CD4-positive, alpha-beta T cell (primary cell): ENCODE measurements at regions not wholly inside any gene's neighbourhood (a gene's known extent, or its start where the extent isn't known, plus 50 kb on each side); places are given as distances from the start of the nearest gene placed in this dataset.

Experiments used
- ATAC-seq: fragments of 200-7000 bp; cut with Tn5 transposase; one replicate; pipeline ENCODE4 v1.10.0; 2022; ENCODE audit warnings: mild to moderate bottlenecking; ENCODE audit not compliant: poor library complexity
- CTCF ChIA-PET: fragments of 350-600 bp; sonication (Branson Sonifier 250); formaldehyde crosslinking; loops from one replicate; lab custom pipeline; 2021; ENCODE audit warnings: antibody characterized with exemption, inconsistent platforms; lab: Charles Lee
- POLR2A ChIA-PET: fragments of 350-600 bp; sonication (Branson Sonifier 250); formaldehyde crosslinking; loops from one replicate; lab custom pipeline; 2021; ENCODE audit warnings: antibody characterized with exemption, inconsistent platforms; lab: Charles Lee
- DNase-seq, 14 experiments: peaks; one replicate each; pipeline ENCODE4 v3.0.0-alpha.2; 2013 to 2020; ENCODE audit warnings: mixed read lengths in 2 of 14
- H3K27ac ChIP-seq, 2 donors: one replicate each; pipeline versions ENCODE4 v1.5.1 to v1.7.0; 2013; ENCODE audit warnings: low read length in 2 of 2, low read depth in 1 of 2, mild to moderate bottlenecking in 1 of 2
- H3K27me3 ChIP-seq, 2 experiments: 1 replicate in 1 of 2; 2 replicates in 1 of 2; pipeline versions ENCODE4 v1.6.1 to v1.7.0; 2013; ENCODE audit warnings: low read length in 2 of 2, control low read depth in 1 of 2, mild to moderate bottlenecking in 1 of 2, moderate library complexity in 1 of 2; ENCODE audit not compliant: insufficient read depth in 2 of 2, control insufficient read depth in 1 of 2
- H3K36me3 ChIP-seq: one replicate; pipeline ENCODE4 v1.6.1; 2013; ENCODE audit warnings: low read length, control low read depth; ENCODE audit not compliant: insufficient read depth
- H3K4me1 ChIP-seq: one replicate; pipeline ENCODE4 v1.6.1; 2013; ENCODE audit warnings: low read length, control low read depth; ENCODE audit not compliant: insufficient read depth
- H3K4me3 ChIP-seq: one replicate; pipeline ENCODE4 v1.5.1; 2013; ENCODE audit warnings: mild to moderate bottlenecking, low read length, moderate library complexity
- H3K9me3 ChIP-seq, 2 experiments: 1 replicate in 1 of 2; 2 replicates in 1 of 2; pipeline versions ENCODE4 v1.6.1 to v1.7.0; 2013; ENCODE audit warnings: low read length in 2 of 2, mild to moderate bottlenecking in 2 of 2, control low read depth in 1 of 2, moderate library complexity in 1 of 2; ENCODE audit not compliant: control insufficient read depth in 1 of 2, insufficient read depth in 1 of 2
- H3K27ac Mint-ChIP-seq: one replicate; pipeline ENCODE4 v1.8.0; 2020; ENCODE audit warnings: mixed read lengths
- H3K27me3 Mint-ChIP-seq: one replicate; pipeline ENCODE4 v1.8.0; 2021; ENCODE audit warnings: mixed read lengths
- H3K36me3 Mint-ChIP-seq: one replicate; pipeline ENCODE4 v1.8.0; 2021; ENCODE audit warnings: low read depth, mixed read lengths
- H3K4me1 Mint-ChIP-seq: one replicate; pipeline ENCODE4 v1.8.0; 2021; ENCODE audit warnings: low read depth, mixed read lengths
- H3K4me3 Mint-ChIP-seq: one replicate; pipeline ENCODE4 v1.8.0; 2020; ENCODE audit warnings: mild to moderate bottlenecking, mixed read lengths
- H3K9me3 Mint-ChIP-seq: one replicate; pipeline ENCODE4 v1.8.0; 2020; ENCODE audit warnings: mixed read lengths
- CTCF ChIP-seq: fragments of 200-600 bp; IDR thresholded peaks from one replicate; pipeline ENCODE4 v1.8.0; 2022; ENCODE audit warnings: antibody characterized with exemption, mild to moderate bottlenecking
- intact Hi-C, 2 experiments: fragments of 100-400 bp; cut with DNase I in 1 of 2; cut with micrococcal nuclease in 1 of 2; formaldehyde crosslinking; loops; one replicate each; pipeline versions ENCODE4 v1.15.1 to v1.9.0; 2023 to 2025; cut with DNase I, micrococcal nuclease

GRCh38 chr3:110198717-110199587, 861.6 kb upstream of the DPPA4 start:
- Histone ChIP-seq H3K36me3 (no peaks in the 10 kb centered on the region), H3K9me3 (peaks cover 0 to 10% of the 10 kb centered on the region in 2 experiments), H3K4me1 (no peaks in the 10 kb centered on the region), H3K4me3 (no peak overlapping the region), H3K27me3 (no peaks in the 10 kb centered on the region), H3K27ac (no peak overlapping the region)
- Mint-ChIP-seq H3K4me3 (no peak overlapping the region), H3K27ac (no peak overlapping the region), H3K4me1 (no peaks in the 10 kb centered on the region), H3K27me3 (no peaks in the 10 kb centered on the region), H3K9me3 (peaks cover 4% of the 10 kb centered on the region), H3K36me3 (no peaks in the 10 kb centered on the region)
- intact Hi-C loops, result no loop called here
- ATAC-seq (no peak), DNase-seq (peak in 1 of 14 experiments; percentile 7)
- ChIA-PET CTCF (no interaction called here), POLR2A (no interaction called here)
- no peak for TF ChIP-seq CTCF

GRCh38 chr3:110199588-110199943, 862.2 kb upstream of the DPPA4 start:
- Mint-ChIP-seq H3K27ac (no peak overlapping the region), H3K4me1 (no peaks in the 10 kb centered on the region), H3K4me3 (no peak overlapping the region), H3K9me3 (peaks cover 4% of the 10 kb centered on the region), H3K36me3 (no peaks in the 10 kb centered on the region), H3K27me3 (no peaks in the 10 kb centered on the region)
- ChIA-PET CTCF (no interaction called here), POLR2A (no interaction called here)
- Histone ChIP-seq H3K4me1 (no peaks in the 10 kb centered on the region), H3K27me3 (no peaks in the 10 kb centered on the region), H3K27ac (no peak overlapping the region), H3K36me3 (no peaks in the 10 kb centered on the region), H3K9me3 (peaks cover 0 to 10% of the 10 kb centered on the region in 2 experiments), H3K4me3 (no peak overlapping the region)
- TF ChIP-seq CTCF, result no peak
- ATAC-seq (no peak), DNase-seq (no peak)
- intact Hi-C loops, result no loop called here

GRCh38 chr3:110210086-110210660, 861.4 kb upstream of the NECTIN3 start:
- Histone ChIP-seq H3K27me3 (no peaks in the 10 kb centered on the region), H3K4me3 (no peak overlapping the region), H3K36me3 (no peaks in the 10 kb centered on the region), H3K4me1 (no peaks in the 10 kb centered on the region), H3K27ac (no peak overlapping the region), H3K9me3 (no peaks in the 10 kb centered on the region)
- Mint-ChIP-seq H3K9me3 (peaks cover 2% of the 10 kb centered on the region), H3K36me3 (no peaks in the 10 kb centered on the region), H3K4me1 (no peaks in the 10 kb centered on the region), H3K27ac (no peak overlapping the region), H3K27me3 (no peaks in the 10 kb centered on the region), H3K4me3 (no peak overlapping the region)
- intact Hi-C loops, result no loop called here
- ATAC-seq (no peak), DNase-seq (no peak)
- ChIA-PET CTCF (no interaction called here), POLR2A (no interaction called here)
- no peak for TF ChIP-seq CTCF
